22Rv1 (cell line): ENCODE measurements at regions not wholly inside any gene's neighbourhood (a gene's known extent, or its start where the extent isn't known, plus 50 kb on each side); places are given as distances from the start of the nearest gene placed in this dataset.
"Not testable (repeated sequence)": the region's sequence is repeated elsewhere in the genome, so short reads cannot be mapped to it uniquely, and the experiment has no call there.

ENCODE experiments used
- H3K27ac ChIP-seq: fragments of 450-650 bp; 2 replicates; pipeline ENCODE4 v1.5.1; 2017
- ZFX ChIP-seq: fragments of 450-650 bp; IDR thresholded peaks from 2 replicates; pipeline ENCODE4 v1.6.1; 2017; ENCODE audit warnings: antibody characterized with exemption, borderline replicate concordance
- TF ChIP-seq, protein P1 (sequence below): fragments of 450-650 bp; IDR thresholded peaks from 2 replicates; pipeline ENCODE4 v1.5.1; 2017; ENCODE audit warnings: mild to moderate bottlenecking

DNA sequence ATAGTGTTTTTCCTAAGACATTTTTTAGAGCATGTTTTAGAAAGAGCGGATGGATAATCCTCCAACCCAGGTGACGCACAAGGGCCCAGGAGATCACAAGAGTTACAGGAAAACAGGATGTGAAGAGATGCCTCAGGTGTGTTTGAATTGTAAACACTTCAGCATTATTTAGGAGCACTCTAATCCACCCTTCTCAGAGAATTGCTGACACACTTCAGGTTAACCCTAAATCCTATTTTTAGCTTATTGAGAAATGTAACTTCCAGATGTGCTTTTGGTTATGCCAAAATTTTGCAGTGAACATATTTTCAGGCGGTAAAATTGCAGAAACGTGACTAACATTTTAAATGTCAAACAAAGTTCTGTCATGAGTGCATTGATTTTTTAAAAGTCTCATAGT lies 755.4 kb upstream of the CTNND2 start:
- TF ChIP-seq ZFX: no peak
- TF ChIP-seq, protein P1, sequence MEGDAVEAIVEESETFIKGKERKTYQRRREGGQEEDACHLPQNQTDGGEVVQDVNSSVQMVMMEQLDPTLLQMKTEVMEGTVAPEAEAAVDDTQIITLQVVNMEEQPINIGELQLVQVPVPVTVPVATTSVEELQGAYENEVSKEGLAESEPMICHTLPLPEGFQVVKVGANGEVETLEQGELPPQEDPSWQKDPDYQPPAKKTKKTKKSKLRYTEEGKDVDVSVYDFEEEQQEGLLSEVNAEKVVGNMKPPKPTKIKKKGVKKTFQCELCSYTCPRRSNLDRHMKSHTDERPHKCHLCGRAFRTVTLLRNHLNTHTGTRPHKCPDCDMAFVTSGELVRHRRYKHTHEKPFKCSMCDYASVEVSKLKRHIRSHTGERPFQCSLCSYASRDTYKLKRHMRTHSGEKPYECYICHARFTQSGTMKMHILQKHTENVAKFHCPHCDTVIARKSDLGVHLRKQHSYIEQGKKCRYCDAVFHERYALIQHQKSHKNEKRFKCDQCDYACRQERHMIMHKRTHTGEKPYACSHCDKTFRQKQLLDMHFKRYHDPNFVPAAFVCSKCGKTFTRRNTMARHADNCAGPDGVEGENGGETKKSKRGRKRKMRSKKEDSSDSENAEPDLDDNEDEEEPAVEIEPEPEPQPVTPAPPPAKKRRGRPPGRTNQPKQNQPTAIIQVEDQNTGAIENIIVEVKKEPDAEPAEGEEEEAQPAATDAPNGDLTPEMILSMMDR: no peak
- no peak overlapping the region for H3K27ac ChIP-seq

DNA sequence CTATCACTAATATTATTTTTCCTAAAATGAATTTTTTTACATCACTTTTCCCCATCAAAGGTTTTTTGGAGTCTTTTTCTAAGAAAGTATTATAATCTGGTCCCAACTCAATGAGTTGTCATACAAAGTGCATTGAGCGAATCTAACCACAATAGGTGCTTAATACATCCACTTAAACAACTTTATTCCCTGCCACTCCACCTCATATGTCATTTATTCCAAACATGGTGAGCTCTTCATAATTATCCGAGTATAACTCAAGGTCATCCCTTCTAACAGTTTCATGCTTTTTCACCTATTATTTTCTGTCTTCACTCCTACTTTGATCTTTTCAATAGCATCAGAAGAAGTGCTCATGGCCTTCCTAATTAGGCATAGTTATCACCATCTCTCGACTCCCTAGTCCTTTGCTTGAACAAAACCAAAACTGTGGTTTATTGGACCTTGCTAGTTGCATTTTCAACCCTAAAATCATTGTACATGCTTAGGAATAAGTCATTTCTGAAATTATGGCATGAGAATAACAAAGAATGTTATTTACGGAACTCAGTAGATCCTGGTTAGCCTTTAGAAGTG lies 754.7 kb upstream of the CTNND2 start:
- TF ChIP-seq ZFX: no peak
- TF ChIP-seq, protein P1: no peak
- H3K27ac ChIP-seq: no peak overlapping the region

DNA sequence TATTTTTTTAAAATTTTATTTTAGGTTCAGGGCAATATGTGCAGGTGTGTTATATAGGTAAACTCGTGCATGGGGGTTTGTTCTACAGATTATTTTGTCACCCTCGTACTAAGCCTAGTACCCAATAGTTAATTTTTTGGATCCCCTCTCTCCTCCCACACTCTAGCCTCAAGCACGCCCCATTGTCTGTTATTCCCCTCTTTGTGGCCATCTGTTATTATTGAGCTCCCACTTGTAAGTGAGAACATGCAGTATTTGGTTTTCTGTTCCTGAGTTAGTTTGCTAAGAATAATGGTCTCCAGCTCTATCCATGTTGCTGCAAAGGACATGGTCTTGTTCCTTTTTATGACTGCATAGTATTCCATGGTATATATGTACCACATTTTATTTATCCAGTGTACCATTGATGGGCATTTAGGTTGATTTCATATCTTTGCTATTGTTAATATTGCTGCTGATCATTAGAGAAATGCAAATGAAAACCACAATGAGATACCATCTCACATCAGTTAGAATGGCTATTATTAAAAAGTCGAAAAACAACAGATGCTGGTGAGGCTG lies 753.7 kb upstream of the CTNND2 start:
- not testable (repeated sequence) for H3K27ac ChIP-seq

DNA sequence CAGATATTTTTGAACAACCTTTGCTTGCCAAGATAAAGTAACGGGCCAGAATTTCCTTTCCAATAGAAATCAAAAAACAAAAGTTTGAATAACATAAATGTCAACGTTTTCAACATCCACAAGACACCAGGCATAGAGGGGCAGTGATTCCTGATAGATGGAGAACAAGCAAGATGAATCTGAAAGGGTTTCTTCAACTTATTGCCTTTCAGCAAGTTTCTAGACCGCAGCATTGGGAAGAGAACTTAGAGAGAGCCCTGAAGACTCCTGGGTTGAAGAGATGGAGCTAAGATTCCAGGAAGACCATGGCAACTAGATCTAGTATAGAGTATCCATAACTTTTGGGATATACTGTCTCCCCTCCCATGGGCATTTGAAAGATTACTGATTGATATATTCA lies 751.4 kb upstream of the CTNND2 start:
- TF ChIP-seq, protein P1: no peak
- no peak for TF ChIP-seq ZFX
- no peak overlapping the region for H3K27ac ChIP-seq

- no peak overlapping the region for H3K27ac ChIP-seq
- TF ChIP-seq, protein P1: no peak
- TF ChIP-seq ZFX: no peak
Measured at GRCh38 chr5:12652201-12652600, 748.0 kb upstream of the CTNND2 start.

DNA sequence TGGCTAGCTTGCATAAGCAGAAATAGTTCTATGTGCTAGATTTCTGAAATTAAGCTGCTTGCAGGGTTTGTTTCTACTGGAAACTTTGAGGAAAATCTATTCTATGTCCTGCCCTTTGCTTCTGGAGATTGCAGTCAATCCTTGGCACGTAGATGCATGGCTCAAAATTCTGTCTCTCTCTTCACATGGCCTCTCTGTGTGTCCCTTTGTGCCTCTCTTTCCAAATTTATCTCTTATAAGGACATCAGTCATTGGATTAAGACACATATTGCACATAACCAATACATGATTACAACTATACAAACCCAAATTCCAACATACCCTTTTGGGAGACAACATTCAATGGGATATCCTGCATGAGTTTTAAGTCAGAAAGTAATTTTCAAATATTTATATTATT lies 744.3 kb upstream of the CTNND2 start:
- TF ChIP-seq, protein P1: no peak
- no peak for TF ChIP-seq ZFX
- no peak overlapping the region for H3K27ac ChIP-seq

- TF ChIP-seq ZFX: no peak
- TF ChIP-seq, protein P1: no peak
- no peak overlapping the region for H3K27ac ChIP-seq
Measured at GRCh38 chr5:12647613-12648012, 743.4 kb upstream of the CTNND2 start.

- H3K27ac ChIP-seq: no peak overlapping the region
Measured at GRCh38 chr5:12645582-12645981, 741.3 kb upstream of the CTNND2 start.

More at GRCh38 chr5:12645582-12645981, 741.3 kb upstream of the CTNND2 start:
- TF ChIP-seq ZFX: no peak
- TF ChIP-seq, protein P1: no peak
